Coronary artery (tissue), 2 donors: ENCODE measurements at regions not wholly inside any gene's neighbourhood (a gene's known extent, or its start where the extent isn't known, plus 50 kb on each side); places are given as distances from the start of the nearest gene placed in this dataset.

Experiments used
- DNase-seq: peaks from one replicate; pipeline ENCODE4 v3.0.0-alpha.2; 2017; ENCODE audit warnings: low spot score
- H3K27ac ChIP-seq, 2 donors: fragments of 200-600 bp; sonication (generic); one replicate each; pipeline ENCODE4 v1.5.1; 2016 to 2019
- H3K4me3 ChIP-seq: fragments of 200-600 bp; sonication (generic); 2 replicates; pipeline ENCODE4 v1.5.1; 2016; ENCODE audit warnings: mild to moderate bottlenecking, moderate library complexity
- TF ChIP-seq, protein P1 (sequence below): fragments of 200-600 bp; sonication (generic); IDR thresholded peaks from one replicate; pipeline ENCODE4 v1.5.1; 2019; ENCODE audit warnings: antibody characterized with exemption

DNA sequence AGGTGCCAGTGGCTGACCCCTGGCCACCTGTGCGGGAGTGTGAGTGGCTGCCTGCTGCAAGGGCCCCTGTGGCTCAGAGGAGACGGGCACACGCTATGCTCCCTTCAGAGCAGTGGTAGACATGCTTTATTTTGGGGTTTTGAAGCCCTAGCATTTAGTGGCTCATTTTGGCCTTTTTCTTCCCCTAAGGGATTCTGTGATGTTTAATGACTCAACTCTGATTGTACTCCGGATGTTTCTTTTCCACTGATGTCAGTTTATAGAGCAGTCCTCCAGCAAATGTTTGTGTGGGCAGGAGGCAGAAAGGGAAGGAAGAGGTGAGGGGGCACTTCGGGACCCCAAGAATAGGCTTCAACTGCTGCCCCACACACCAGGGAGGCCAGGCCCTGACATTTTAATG lies 288.9 kb upstream of the C2CD4B start:
- no peak for DNase-seq
- peak overlapping the region; percentile 22 for H3K4me3 ChIP-seq
- H3K27ac ChIP-seq: peak overlapping the region; percentile 58 to 74
- TF ChIP-seq, protein P1, sequence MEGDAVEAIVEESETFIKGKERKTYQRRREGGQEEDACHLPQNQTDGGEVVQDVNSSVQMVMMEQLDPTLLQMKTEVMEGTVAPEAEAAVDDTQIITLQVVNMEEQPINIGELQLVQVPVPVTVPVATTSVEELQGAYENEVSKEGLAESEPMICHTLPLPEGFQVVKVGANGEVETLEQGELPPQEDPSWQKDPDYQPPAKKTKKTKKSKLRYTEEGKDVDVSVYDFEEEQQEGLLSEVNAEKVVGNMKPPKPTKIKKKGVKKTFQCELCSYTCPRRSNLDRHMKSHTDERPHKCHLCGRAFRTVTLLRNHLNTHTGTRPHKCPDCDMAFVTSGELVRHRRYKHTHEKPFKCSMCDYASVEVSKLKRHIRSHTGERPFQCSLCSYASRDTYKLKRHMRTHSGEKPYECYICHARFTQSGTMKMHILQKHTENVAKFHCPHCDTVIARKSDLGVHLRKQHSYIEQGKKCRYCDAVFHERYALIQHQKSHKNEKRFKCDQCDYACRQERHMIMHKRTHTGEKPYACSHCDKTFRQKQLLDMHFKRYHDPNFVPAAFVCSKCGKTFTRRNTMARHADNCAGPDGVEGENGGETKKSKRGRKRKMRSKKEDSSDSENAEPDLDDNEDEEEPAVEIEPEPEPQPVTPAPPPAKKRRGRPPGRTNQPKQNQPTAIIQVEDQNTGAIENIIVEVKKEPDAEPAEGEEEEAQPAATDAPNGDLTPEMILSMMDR: no peak

DNA sequence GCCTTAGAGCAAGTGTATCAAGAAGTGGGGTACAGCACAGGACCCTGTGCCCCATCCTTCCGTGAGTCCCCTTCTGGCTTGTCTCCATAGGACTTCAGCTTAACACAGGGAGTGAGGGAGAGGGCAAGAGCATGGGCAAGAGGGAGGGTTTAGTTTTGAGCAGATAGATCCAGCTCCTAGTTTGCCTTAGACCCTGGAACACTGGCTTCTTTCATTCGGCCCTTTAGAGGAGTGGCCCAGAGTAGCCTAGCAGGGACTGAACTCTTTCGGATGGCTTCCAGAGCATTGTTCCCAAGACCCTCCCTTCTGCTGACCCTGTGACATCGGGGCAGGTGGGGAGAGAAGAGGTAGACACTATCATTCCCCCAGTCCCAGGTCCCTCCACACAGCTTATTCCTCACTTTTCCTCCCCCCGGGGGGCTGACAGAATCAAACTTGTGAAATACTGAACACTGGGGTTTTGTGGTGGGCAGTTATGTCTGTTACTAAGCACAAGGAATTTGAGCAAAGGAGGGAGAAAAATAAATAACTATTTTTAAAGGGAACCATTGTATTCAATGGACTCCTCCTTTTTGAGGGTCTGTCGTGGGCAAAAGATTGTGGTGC lies 289.6 kb upstream of the C2CD4B start:
- H3K27ac ChIP-seq: peak overlapping the region; percentile 58 to 74
- TF ChIP-seq, protein P1: no peak
- DNase-seq: no peak
- H3K4me3 ChIP-seq: peak overlapping the region; percentile 22

DNA sequence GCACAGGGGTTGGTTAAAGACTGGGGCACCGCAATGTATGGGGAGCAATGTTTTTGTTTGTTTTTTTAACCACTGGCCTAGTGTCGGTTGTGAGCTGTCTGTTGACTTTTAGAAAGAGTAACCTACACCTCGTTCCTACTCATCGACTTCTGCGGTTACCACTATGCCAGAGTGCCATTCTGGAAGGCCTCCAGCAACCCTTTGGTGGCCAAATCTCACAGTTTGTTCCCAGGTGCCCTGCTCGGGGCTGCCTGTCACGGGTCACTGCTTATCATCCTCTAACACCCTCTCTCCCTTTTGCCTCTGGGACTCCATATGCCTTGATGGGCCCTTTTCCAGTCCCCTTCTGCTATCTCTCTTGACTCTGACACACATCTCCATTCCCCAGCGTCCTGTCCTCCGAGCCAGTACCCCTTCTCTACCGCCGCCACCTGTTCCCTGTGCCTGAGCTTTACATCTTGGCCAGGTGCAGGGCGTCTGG lies 290.4 kb upstream of the C2CD4B start:
- H3K27ac ChIP-seq: peak overlapping the region in 1 of 2 donors; percentile 74
- TF ChIP-seq, protein P1: no peak
- no peak for DNase-seq
- no peak overlapping the region for H3K4me3 ChIP-seq

DNA sequence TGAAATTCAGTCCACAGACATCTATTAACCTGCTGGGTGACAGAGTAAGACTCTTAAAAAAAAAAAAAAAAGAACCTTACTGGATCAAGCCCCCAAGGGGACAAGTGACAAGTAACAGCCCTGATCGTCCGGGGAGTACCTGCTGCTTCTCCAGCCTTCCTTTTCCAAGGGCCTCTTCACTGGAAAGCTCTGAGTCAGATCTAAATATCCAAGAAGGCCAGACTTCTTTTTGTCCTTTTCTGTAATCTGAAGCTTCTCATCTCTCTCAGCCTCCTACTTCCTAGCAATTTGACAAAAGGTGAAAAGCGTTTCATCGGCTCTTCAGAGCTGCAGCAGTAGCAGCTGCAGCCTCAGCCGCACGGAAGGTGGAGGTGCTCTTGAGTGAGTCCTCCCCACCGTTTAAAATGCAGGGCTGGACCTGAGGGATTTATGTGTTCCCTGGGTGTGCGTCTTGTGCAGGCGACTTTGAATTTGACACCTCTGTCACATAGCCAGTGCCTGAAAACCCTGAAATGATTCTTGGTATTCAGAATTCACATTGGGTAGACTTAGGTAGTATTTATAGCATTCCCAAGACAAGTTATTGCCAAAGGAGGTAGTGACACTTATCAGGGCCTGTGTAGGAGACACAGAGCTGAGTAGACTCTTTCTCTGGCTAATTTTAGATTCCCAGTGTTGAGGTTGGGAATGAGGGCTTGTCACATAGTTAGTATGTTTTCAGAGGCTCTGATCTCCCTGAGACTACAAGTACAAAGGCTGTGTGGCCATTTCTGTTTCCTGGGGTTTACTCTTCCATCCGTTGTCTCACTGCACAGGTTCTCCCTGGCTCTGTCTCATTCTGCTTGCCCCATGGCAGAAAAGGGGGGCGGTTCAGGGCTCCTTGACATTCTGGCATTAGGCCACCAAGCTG lies 291.2 kb upstream of the C2CD4B start:
- no peak overlapping the region for H3K4me3 ChIP-seq
- DNase-seq: no peak
- TF ChIP-seq, protein P1: no peak
- peak overlapping the region; percentile 40 to 72 for H3K27ac ChIP-seq

DNA sequence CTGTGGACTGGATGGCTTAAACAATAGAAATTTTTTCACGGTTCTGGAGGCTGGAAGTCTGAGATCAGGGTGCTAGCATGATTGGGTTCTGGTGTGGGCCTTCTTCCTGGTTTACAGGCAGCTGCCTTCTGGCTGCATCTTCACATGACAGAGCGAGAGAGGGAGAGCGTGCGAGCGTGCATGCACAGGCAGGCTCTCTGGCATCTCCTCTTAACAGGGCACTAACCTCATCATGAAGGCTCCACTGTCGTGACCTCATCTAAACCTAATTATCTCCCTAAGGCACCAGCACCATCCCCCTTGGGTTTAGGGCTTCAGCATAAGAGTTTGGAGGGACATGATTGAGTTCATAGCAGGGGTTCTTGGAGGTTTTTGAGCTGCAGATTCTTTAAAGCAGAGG lies 292.0 kb upstream of the C2CD4B start:
- DNase-seq: no peak
- TF ChIP-seq, protein P1: no peak
- peak overlapping the region; percentile 40 to 72 for H3K27ac ChIP-seq
- no peak overlapping the region for H3K4me3 ChIP-seq

DNA sequence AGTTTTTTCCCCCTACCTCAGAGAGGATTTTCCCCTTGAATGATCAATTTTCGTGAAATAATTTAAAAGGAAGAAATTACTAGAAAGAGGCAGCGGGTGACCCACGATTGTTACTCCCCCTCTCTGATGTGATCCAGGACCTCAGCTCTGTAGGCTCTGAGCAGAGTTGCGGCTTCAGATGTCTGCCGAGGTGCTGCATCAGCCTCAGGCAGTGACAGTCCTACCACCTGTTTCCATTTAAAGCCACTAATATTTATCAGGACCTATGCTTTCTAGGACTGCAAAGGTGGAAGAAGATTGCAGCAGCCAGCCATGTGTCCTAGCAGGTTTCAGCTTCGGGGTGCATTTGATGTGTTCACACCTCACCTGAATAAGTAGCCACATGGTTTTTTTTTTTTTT lies 294.8 kb upstream of the C2CD4B start:
- H3K4me3 ChIP-seq: no peak overlapping the region
- TF ChIP-seq, protein P1: no peak
- H3K27ac ChIP-seq: no peak overlapping the region
- DNase-seq: no peak
